A172 (cell line): ENCODE measurements at regions not wholly inside any gene's neighbourhood (a gene's known extent, or its start where the extent isn't known, plus 50 kb on each side); places are given as distances from the start of the nearest gene placed in this dataset.

Experiments used
- DNase-seq: peaks from one replicate; pipeline ENCODE4 v3.0.0-alpha.2; 2015; ENCODE audit warnings: low spot score

- no peak for DNase-seq
Observed at GRCh38 chr11:15697437-15698236, 582.9 kb downstream of the INSC start.

DNA sequence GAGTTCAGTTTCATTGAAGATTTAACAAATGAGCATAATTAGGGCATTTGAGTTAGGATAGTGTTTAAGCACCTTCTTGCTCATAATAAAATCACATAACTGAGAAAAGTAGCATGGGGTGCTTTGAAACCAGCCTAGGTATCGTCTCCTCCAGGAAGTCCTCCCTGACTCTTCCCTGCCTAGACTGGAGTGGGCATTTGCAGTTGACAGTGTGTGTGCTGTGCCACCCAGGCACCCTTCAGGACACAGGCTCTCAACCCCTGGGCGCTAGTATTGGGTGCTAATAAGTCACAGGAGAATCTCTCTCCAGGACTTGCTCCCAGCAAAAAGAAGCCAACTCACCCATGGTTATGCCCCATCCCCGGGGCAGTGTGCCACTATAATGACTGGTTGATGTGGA, 584.1 kb downstream of the INSC start:
- no peak for DNase-seq

DNA sequence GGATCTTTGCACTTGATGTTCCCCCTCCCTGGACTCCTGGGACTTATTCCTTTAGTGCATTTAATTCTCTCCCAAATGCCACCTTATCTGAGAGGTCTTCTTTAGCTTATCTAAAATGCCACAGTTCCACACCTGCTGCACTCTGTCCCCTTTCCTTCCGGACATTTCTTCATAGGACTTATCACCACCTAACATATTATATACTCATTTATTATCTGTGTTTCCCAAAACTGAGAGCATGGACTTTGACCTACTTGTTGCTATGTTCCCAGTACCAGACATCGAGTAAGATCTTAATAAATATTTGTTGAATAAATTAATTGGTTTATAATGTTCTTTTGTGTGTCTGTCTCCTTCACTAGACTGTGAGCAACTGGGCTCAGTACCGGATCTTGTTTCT, 585.3 kb downstream of the INSC start:
- no peak for DNase-seq

GRCh38 chr11:15700456-15700855, 585.7 kb downstream of the INSC start:
- no peak for DNase-seq

- DNase-seq: no peak
Observed at GRCh38 chr11:15704064-15704463, 589.3 kb downstream of the INSC start.

DNA sequence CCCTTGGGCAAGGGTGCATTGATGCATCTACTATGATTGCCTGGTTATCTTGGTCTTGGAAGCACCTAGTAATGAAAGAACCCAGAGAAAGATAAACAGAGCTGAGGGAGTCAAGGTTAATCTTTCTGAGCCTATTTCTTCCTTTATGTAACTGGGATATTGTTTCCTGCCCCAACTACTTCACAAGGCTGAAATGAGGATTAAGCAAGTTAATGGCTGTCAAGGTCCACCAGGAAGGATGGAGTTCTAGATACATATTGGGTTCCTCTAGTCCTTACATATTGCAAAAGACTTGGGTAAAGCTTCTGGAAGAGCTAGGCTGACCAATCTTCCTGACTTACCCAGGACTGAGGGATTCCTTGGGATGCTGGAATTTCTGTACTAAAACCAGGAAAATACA, 589.8 kb downstream of the INSC start:
- DNase-seq: no peak

GRCh38 chr11:15705891-15706290, 591.2 kb downstream of the INSC start:
- no peak for DNase-seq

GRCh38 chr11:15707194-15707593, 592.5 kb downstream of the INSC start:
- DNase-seq: no peak

DNA sequence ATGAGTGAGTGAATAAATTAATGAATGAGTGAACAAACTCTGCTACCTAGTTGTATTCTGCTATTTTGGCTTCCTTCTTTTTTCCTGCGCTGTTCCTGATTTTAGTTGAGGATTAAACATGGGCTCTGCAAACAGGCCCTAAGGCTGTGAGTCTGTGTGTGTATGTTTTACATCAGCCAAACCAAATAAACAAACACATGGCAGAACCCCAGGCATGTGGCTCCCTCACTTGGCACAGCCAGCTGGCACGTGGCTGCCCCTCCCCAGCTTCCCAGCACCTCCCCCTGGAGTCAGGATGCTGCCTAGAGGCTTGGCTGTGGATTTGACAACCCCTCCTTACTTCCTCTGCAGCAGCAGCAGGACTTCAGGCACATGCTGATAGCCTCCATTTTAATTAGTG, 593.2 kb downstream of the INSC start:
- DNase-seq: no peak

DNA sequence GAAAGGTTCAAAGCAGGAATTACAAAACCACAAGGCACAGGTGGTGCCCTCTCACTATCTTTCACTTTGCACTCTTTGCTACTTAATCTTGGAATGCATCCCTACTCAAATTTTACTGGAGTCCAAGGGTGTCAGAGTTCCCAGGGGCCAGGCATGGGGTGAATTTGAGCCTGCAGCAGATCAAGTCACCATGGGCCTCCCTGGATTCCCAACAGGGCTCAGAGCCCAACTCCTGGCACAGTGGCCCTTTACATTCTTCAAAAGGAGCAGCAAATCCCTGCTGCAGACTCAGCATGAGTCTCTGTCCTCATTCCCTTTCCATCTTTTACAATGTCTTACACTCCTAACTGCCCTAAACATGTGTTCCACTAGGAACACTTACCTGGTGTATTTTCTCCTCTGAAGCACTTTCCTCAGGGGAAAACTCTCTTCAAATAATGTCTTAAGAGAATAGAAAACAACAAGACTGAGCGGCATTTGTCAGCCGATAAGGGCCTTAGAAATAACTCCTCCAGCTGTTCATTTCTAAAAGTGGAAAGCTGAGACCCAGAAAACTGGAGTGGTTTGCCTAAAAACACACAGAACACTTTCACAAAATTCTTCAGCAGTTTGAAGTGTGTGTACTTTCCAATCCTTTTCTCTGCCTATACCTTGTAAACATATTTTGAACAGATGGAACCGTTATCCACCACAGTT, 596.0 kb downstream of the INSC start:
- no peak for DNase-seq

GRCh38 chr11:15711311-15711710, 596.6 kb downstream of the INSC start:
- DNase-seq: no peak

GRCh38 chr11:15714641-15715399, 600.1 kb downstream of the INSC start:
- DNase-seq: no peak

DNA sequence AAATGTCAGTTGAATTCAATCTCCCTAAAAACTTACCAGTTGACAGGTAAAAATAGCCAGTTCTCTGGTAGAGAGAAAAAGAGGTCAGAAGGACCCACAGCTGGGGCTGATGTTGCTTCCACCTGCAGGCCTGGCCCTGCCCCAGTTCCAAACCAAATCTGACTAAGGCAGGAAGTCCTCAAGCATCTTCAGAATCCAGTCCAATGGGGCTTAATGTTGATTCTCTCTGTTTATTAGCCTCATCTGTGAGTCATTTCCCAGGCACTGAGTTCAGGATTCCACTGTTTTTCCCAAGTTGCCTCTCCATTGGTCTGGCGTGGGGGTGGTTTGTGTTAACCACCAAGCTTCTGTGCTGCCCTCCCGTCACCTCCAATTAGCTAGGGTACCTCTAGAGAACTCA, 601.8 kb downstream of the INSC start:
- no peak for DNase-seq

- no peak for DNase-seq
Observed at GRCh38 chr11:15720460-15720859, 605.7 kb downstream of the INSC start.

DNA sequence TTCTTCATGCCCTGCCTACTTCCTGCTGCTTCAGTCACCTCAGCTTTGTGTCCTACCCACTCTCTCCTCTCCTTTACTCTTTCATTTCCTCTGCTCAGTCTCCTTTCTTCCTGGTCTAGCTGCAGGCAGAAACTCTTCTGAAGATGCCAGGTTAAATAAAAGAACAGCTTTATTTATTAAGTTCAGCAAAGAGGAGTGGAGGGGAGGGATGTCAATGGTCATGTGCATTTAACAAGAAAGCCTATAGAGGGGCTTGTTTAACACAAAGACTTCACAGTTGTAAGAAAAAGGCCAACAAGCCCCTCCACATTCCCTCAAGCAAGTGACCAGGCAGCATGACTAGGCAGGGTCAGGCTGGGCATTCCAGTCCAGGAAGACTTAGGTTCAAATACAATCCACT, 609.2 kb downstream of the INSC start:
- no peak for DNase-seq

- DNase-seq: no peak
Observed at GRCh38 chr11:15724601-15725000, 609.9 kb downstream of the INSC start.

DNA sequence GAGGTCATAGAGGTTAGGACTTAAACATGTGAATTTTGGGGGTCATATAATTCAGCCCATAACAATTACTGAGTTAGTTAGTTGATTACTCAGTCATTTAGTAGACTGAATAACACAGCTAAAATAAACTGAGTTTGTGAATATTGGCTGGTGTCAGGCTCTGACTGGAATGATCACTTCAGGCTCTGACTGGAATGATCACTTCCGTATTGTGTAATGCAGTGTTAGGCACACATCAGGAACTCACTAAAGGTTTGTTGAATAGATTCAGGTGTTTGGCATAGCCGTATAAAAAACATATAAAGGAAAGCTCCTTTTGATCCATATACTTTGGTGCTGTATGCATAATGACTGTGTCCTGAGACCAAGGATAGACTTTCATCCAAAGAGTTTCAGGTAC, 610.5 kb downstream of the INSC start:
- DNase-seq: no peak

DNA sequence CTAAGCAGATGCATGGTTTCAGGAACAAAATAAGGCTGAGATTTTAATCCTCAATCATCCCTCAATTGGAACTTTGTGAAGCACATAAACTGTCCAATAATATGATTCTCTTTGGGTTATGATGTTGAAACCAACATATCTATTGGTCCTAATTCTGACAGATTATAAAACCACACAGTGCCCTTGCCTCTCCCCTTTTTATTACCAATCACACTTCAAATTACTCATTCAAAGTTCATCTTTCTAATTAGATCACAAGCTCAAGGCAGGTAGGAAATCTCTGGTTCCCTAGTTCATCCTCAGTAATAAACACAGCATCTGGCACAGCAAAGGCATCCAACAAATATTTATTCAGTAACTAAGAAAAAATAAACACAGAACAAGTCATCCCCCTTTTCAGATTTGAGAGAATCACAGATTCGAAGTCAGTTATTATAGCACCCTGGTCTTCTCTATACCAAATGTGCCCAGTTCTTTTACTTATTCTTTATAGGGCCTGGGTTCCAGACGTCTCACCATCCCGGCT, 611.6 kb downstream of the INSC start:
- no peak for DNase-seq

GRCh38 chr11:15726893-15727519, 612.3 kb downstream of the INSC start:
- DNase-seq: no peak

GRCh38 chr11:15727520-15727914, 612.8 kb downstream of the INSC start:
- DNase-seq: no peak

- DNase-seq: no peak
Observed at GRCh38 chr11:15728207-15728606, 613.5 kb downstream of the INSC start.
